Middle frontal gyrus (tissue), 1 donor: ENCODE measurements at regions not wholly inside any gene's neighbourhood (a gene's known extent, or its start where the extent isn't known, plus 50 kb on each side); places are given as distances from the start of the nearest gene placed in this dataset.
"Not testable (repeated sequence)": the region's sequence is repeated elsewhere in the genome, so short reads cannot be mapped to it uniquely, and the experiment has no call there.

Source experiments
- DNase-seq: peaks from one replicate; pipeline ENCODE4 v3.0.0-alpha.2; 2015; ENCODE audit warnings: low spot score; ENCODE audit errors: extremely low spot score

DNA sequence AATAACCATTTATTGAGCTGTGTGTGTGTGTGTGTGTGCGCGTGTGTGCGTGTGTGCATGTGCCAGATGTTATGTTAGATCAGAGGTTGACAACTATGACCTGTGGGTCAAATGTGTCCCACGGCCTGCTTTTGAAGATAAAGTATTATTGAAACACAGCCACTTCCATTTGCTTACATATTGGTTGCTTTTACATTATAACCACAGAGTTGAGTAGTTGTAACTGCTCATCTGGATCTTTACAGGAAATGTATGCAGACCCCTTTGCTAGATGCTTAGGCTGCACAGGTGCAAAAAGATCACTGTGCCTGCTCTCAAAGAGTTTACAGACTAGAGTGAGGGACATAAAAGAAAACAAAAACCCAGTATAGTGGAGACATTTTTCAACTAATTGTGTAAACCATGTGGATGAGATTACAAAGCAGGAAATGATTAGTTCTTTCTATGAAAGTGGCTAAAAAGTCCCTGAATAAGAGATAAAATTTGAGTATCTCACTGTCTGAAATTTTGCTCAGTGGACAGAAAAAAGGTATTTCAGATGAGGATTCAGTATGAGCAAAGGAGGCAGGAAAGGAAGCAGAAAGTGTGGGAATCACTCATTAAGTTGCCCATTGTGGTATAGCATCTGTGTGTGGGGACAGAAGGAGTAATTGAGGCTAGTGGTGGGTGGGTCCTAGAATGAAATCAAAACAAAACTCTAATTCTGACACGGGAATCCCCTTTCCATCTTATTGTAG is 188.4 kb downstream of the PAH start:
- no peak for DNase-seq

DNA sequence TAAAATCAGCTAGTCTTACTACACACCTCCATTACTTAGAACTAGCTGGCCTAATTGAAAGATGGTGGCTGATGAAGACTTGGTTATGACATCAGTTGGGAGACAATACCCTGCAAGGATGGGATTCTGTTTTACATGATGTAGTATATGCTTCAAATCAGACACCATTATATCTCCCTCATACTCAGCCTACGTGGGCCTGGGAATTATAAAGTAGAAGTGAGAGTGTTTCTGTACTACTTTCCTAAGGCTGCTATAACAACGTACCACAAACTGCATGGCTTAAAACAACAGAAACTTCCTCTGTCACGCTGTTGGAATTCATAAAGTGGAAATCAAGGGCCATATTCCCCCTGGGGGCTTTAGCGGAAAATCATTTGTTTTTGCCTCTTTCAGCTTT is 190.4 kb downstream of the PAH start:
- no peak for DNase-seq

DNA sequence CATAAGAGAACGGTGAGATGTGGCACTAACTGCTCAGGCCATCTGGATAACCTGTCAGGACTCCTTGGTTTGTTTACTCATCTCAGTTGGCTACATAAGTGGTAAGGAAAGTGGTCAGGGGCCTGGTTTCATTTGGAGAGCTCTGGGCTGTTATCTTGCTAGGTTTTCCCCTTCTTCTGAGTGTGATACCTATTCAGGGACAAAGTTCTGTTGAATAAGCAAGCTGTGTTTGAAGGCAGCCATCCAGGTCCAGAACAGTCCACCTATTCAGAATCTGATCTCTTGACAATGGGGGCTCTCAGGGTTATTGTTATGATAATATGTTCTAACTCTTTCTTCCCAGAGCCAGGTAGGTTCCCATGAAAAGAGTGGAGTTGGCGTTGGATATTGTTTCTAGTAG is 194.9 kb downstream of the PAH start:
- no peak for DNase-seq

- no peak for DNase-seq
Measured at GRCh38 chr12:102708108-102708507, 208.9 kb downstream of the PAH start.

GRCh38 chr12:102702447-102703114 is 214.5 kb downstream of the PAH start:
- DNase-seq = no peak

GRCh38 chr12:102696045-102696444 is 215.7 kb upstream of the IGF1 start:
- DNase-seq = no peak

DNA sequence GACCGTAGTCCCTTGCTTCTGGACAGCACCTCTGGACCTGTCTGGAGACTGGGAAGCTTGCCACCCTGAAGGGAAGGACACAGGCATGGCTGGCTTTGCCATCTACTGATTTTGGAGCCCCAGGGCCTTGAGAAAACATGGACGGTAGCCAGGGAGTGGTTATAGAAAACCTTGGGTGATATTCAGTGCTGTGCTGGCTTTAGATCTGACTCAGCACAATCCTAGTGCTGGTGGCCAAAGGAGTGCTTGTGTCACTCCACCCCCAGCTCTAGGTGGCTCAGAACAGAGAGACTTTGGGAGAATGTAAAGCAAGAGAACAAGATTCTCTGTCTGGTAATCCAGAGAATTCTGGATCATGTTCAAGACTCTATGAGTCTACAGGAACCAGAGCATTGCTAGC is 214.5 kb upstream of the IGF1 start:
- no peak for DNase-seq

- DNase-seq = no peak
Measured at GRCh38 chr12:102691773-102692555, 211.6 kb upstream of the IGF1 start.

GRCh38 chr12:102690253-102690652 is 209.9 kb upstream of the IGF1 start:
- no peak for DNase-seq

- no peak for DNase-seq
Measured at GRCh38 chr12:102689701-102690100, 209.3 kb upstream of the IGF1 start.

- no peak for DNase-seq
Measured at GRCh38 chr12:102687523-102687922, 207.2 kb upstream of the IGF1 start.

DNA sequence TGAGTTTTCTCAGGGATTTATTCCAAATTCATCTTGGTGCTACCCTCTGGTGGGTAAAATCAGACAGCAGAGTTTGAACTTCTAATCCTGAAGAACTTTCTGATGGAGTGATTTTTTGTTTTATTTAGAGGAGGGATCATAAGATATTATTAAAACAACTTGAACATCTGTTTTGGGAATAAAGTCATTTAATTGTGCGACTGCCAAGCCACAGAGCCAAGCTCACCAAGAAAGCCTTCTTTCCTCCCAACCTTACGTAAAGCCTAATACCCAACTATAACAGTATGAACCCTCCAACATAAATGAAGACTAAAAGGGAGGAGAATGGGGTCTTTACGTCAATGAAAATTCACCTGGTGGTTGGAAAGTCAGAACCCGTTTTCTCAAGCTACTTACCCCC is 205.5 kb upstream of the IGF1 start:
- DNase-seq = no peak

DNA sequence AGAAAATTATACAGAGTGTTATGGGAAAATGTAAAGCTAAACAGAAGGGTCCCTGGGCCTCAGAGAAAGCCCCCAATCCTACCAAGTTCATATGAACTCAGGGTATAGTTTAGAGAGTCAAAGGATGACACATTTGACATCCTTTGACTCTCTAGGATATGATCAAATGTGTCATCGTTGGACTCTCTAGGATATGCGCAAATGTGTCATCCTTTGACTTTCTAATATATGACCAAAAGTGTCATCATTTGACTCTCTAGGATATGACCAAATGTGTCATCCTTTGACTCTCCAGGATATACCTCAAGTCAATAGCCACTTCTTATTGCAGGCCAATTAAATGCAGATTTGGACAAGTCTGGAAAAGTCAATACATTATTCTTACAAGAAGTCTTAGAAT is 204.8 kb upstream of the IGF1 start:
- no peak for DNase-seq

DNA sequence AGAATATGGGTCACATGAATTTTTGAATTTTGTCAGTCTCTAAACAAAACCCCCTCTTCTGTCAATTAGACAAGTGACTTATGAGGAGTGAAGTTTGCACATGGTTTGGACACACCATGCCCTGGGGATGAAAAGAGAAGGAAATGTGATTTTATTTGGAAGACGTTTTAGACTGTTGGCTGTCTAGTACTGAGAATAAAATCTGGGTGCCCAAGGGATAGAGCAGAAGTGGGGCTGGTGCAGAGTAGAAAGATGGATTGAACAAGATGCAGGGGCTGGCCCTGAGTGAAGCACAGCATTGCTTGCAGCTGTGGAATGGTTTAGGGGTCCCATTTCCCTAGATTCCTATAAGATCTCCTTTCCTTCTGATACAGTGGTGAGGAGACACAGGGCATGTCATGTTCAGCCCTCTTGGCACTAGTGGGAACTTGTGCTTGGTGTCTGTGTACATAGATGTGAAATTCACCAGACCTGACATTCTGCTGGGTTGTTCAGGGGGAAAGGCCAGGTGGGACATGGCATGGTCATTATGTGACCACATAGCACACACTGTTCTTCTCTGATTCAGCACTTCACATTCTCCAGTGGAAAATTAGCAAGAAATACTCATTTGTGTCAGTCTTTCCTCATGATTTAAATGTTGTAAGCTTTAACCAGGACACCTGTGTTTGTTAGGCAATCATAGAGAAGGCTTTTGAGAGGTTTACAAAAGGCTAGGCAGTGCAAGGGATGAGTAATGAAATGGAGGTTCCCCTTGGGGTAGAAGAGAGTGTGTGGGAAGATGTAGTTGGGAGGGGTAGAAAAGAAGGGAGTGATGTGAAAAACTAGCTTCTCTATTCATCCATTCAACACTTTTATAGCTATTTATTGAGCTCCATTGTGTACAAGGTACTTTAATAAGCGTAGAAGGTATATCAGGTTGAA is 202.3 kb upstream of the IGF1 start:
- DNase-seq = no peak

GRCh38 chr12:102681747-102682146 is 201.4 kb upstream of the IGF1 start:
- no peak for DNase-seq

- no peak for DNase-seq
Measured at GRCh38 chr12:102681309-102681708, 200.9 kb upstream of the IGF1 start.

DNA sequence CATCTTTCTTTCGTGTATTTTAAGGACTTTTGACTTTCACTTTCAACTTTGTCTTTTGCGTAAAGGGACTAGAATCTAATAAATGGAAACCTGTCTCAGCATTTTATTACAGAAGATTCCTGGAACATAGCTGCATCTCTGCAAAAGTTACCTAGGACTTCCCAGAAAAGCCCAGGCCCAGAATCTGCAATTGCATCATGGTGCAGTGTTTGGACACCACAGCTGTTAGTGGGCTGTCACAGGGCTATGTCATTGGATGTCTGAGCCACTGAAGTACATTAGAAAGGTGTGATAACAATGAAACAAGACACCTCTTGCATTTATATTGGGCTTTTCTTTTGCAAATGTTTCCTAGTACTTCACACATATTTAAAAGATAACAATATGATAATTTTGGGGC is 199.9 kb upstream of the IGF1 start:
- DNase-seq = no peak

- no peak for DNase-seq
Measured at GRCh38 chr12:102676812-102677211, 196.4 kb upstream of the IGF1 start.

DNA sequence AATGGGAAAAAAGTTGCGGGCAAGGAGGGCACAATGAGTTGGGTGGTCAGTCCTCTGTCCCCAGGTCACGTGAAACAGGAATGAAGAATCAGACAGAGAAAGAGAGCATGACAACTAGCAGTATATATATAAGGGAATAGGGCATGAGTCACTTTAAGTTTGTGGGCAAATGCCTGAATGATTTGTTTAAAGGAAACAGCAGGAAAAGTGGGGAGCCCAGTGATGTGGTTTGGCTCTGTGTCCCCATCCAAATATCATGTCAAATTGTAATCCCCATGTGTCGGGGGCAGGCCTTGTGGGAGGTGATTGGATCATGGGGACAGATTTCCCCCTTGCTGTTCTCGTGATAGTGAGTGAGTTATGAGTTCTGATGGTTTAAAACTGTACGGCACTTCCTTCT is 195.3 kb upstream of the IGF1 start:
- DNase-seq = no peak

DNA sequence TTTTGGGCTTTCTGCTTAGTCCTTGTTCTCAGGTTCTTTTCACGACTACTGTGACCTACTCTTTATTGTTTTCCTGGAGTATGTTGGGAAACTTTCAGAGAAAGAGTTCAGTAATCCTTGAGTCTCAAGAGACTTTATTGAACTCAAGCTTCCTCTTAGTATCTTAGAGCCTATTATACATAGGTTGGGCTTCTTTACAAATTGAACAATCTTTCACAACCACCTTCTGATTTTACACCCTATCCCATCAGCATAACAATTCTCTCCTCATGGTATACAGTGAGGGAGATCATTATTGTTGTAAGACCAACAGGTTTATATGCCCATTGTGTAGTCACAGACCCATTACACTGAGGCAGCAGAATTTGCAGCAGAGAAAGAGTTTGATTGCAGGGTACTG is 193.2 kb upstream of the IGF1 start:
- no peak for DNase-seq

DNA sequence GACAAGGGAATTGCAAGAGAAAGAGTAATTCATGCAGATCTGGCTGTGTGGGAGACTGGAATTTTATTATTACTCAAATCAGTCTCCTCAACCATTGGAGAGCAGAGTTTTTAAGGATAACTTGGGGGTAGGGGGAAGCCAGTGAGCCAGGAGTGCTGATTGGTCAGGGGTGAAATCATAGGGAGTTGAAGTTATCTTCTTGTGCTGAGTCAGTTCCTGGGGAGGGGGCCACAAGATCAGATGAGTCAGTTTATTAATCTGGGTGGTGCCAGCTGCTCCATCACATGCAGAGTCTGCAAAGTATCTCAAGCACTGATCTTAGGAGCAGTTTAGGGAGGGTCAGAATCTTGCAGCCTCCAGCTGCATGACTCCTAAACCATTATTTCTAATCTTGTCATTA is 191.8 kb upstream of the IGF1 start:
- DNase-seq = not testable (repeated sequence)
